BLaER1 treated with 17β-estradiol and CSF1 and Interleukin-3, amounts not matched to agents 10 nM and 100 nM (cell line): ENCODE measurements at regions not wholly inside any gene's neighbourhood (a gene's known extent, or its start where the extent isn't known, plus 50 kb on each side); places are given as distances from the start of the nearest gene placed in this dataset.

Experiments
- H3K27ac ChIP-seq, 11 experiments: shearing (Covaris generic); formaldehyde crosslinking; 2 replicates each; pipeline ENCODE4 v1.8.1; 2022
- H3K27me3 ChIP-seq, 11 experiments: shearing (Covaris generic); formaldehyde crosslinking; 2 replicates each; pipeline ENCODE4 v1.8.1; 2022
- H3K36me3 ChIP-seq, 11 experiments: shearing (Covaris generic); formaldehyde crosslinking; 2 replicates each; pipeline ENCODE4 v1.8.1; 2022
- H3K4me1 ChIP-seq, 10 experiments: shearing (Covaris generic); formaldehyde crosslinking; 2 replicates each; pipeline ENCODE4 v1.8.1; 2022
- H3K4me2 ChIP-seq, 11 experiments: shearing (Covaris generic); formaldehyde crosslinking; 2 replicates each; pipeline ENCODE4 v1.8.1; 2022
- H3K4me3 ChIP-seq, 10 experiments: shearing (Covaris generic); formaldehyde crosslinking; 2 replicates each; pipeline ENCODE4 v1.8.1; 2022
- H3K9ac ChIP-seq, 11 experiments: shearing (Covaris generic); formaldehyde crosslinking; 2 replicates each; pipeline ENCODE4 v1.8.1; 2022
- H3K9me3 ChIP-seq, 11 experiments: shearing (Covaris generic); formaldehyde crosslinking; replicated peaks in 1 of 11; 2 replicates each; pipeline ENCODE4 v1.8.1; 2022
- H4K20me1 ChIP-seq, 11 experiments: shearing (Covaris generic); formaldehyde crosslinking; 2 replicates each; pipeline ENCODE4 v1.8.1; 2022
- Cebpa-rat ChIP-seq, 11 experiments: shearing (Covaris generic); IDR thresholded peaks; 2 replicates each; pipeline ENCODE4 v1.8.1; 2022

DNA sequence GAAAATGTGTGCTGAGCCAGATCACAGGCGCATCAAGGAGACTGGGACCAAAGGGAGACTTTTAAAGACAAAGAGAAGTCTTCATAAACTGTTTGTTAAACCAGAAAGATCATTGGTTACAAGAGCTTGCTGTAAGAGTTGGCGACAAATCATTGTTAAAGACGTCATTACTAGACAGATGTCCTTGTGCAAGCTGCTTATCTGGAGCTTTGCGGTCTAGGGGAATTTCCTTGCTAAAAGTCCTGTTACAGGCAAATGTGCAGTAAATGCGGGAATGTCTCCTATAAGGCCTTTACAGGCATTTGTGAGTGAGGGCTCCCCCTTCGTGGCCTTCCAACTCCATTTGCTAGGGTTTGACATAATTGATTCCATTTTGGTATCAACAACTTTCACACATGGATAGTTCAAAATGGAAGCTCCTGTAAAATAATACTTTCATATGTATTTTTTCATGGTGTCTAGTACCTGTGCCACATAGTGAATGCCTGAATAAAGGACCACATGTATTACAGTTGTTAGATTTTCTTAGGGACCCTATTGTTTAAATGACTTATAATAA lies 362.4 kb downstream of the UTRN start:
- Histone ChIP-seq H4K20me1 (peaks cover 0 to 17% (median 0%) of the 10 kb centered on the region in 11 experiments; a peak in 3 of 22 replicates), H3K27me3 (no peaks in the 10 kb centered on the region), H3K27ac (no peak overlapping the region), H3K4me3 (no peak overlapping the region), H3K9me3 (peaks cover 0 to 6% (median 3%) of the 10 kb centered on the region in 11 experiments; a peak in 5 of 22 replicates), H3K4me2 (no peak overlapping the region), H3K9ac (no peak overlapping the region), H3K36me3 (peaks cover 0 to 42% (median 17%) of the 10 kb centered on the region in 11 experiments; a peak in 16 of 22 replicates), H3K4me1 (no peaks in the 10 kb centered on the region)
- no peak for TF ChIP-seq Cebpa-rat (IDR thresholded peaks at IDR 0.05)

DNA sequence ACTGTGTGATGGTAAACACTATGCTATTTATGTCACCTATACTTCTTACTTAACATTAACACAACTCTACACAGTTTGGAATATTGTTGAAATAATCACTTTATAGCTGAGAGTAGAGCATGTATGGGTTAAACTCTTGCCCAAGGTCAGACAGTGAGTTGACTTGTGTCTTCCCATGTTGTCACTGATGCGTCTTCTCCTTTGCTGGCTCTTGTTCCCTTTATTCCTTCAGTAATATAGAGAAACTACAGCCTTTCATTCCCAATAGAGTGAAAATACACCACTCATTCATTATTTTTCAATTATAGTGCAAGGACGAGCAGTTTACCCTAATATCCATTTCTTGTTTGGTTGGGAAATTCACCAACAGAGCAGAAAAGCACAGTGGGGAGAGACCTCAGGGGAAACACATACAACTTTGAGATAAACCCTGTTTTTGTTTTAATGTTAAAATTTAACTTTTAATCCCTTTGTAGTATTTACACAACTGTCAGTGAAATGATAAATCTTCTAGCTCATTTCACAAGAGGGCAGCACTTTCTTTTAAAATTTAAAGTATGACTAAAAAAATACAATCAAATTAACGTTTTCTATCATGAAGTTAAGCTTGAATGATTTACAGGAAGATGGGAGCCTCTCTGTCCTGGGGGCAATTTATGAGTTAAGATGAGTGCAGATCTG lies 363.0 kb downstream of the UTRN start:
- H3K9ac ChIP-seq: no peak overlapping the region
- no peak overlapping the region for H3K4me2 ChIP-seq
- H3K36me3 ChIP-seq: peaks cover 0 to 43% (median 17%) of the 10 kb centered on the region in 11 experiments; a peak in 16 of 22 replicates
- TF ChIP-seq Cebpa-rat (IDR thresholded peaks at IDR 0.05): no peak
- no peaks in the 10 kb centered on the region for H3K4me1 ChIP-seq
- no peak overlapping the region for H3K4me3 ChIP-seq
- no peak overlapping the region for H3K27ac ChIP-seq
- no peaks in the 10 kb centered on the region for H3K27me3 ChIP-seq
- peaks cover 0 to 17% (median 0%) of the 10 kb centered on the region in 11 experiments; a peak in 3 of 22 replicates for H4K20me1 ChIP-seq
- peaks cover 0 to 6% (median 3%) of the 10 kb centered on the region in 11 experiments; a peak in 5 of 22 replicates for H3K9me3 ChIP-seq

DNA sequence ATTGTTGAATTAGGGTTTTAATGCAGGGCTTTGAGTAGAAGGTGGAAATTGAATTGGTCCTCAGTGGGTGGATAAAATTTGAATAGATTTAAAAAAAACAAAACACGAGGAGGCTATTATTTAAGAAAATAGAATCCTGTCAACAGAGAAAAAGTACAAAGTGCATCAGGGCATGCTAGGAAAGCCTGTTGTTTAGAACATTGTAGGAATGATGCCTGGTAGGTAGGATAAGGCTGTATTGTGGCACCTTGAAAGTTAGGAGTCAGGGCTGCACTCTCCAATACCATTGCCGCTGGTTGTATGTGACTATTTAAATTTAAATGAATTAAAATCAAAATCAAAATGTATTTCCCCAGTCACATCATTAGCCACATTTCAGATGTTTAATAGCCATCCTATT lies 363.9 kb downstream of the UTRN start:
- Histone ChIP-seq H3K9ac (no peak overlapping the region), H3K36me3 (peaks cover 0 to 43% (median 17%) of the 10 kb centered on the region in 11 experiments; a peak in 16 of 22 replicates), H4K20me1 (peaks cover 0 to 14% (median 0%) of the 10 kb centered on the region in 11 experiments; a peak in 5 of 22 replicates), H3K4me3 (no peak overlapping the region), H3K27ac (no peak overlapping the region), H3K4me1 (peaks cover 0 to 7% (median 4%) of the 10 kb centered on the region in 10 experiments; a peak in 7 of 20 replicates), H3K4me2 (no peak overlapping the region), H3K27me3 (no peaks in the 10 kb centered on the region), H3K9me3 (peaks cover 0 to 6% (median 3%) of the 10 kb centered on the region in 11 experiments; a peak in 5 of 22 replicates)
- TF ChIP-seq Cebpa-rat (IDR thresholded peaks at IDR 0.05): no peak

DNA sequence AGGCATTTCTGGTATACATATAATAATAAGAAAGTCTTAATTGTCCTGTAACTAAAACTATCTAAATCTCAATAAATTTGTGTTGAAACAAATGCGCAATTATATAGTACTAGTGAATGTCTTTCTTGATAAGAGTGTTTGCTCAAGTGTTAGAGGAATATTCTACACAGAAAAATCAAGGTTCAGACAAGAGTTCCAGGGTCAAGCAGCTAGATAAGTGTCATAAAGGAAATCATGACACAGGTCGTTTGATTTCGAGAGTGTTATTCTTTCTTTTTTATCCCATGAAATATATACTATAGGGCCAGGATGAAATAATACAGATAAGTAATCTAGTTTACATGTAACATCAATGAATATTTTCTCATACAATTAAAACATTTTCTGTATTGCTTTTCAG lies 366.1 kb downstream of the UTRN start:
- TF ChIP-seq Cebpa-rat (IDR thresholded peaks at IDR 0.05): no peak
- H3K9me3 ChIP-seq: peaks cover 0 to 6% (median 3%) of the 10 kb centered on the region in 11 experiments; a peak in 6 of 22 replicates
- peaks cover 0 to 43% (median 17%) of the 10 kb centered on the region in 11 experiments; a peak in 17 of 22 replicates for H3K36me3 ChIP-seq
- H3K9ac ChIP-seq: no peak overlapping the region
- H4K20me1 ChIP-seq: peaks cover 0 to 8% (median 0%) of the 10 kb centered on the region in 11 experiments; a peak in 4 of 22 replicates
- H3K27me3 ChIP-seq: no peaks in the 10 kb centered on the region
- H3K27ac ChIP-seq: no peak overlapping the region
- H3K4me2 ChIP-seq: no peak overlapping the region
- H3K4me3 ChIP-seq: no peak overlapping the region
- H3K4me1 ChIP-seq: peaks cover 0 to 17% (median 5%) of the 10 kb centered on the region in 10 experiments; a peak in 7 of 20 replicates

DNA sequence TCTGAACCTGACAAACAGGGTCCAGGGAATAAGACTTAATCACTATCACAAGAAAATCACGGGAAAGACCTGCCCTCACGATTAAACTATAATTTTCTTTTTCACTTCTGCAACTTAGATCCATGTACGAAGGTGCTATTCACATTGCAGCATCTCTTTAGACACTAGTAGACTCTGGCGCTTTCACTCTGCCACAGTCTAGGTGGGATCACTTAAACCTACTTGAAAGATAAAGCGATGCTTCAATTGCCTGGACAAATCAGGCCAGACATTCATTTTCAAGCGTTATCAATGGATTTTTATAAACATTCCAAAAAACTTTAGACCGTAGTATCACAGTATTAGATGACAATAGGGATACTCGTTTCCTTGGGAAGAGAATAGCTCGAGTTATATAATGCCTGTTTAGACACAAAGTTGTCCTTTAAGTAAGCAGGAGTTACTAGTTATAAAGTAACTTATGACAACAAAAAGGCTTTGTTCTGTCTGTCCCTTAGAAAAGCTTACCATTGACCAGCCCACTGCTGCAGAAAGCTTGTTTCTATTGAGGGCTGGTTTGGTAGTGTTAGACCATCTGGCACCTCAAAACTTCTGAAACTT lies 367.3 kb downstream of the UTRN start:
- no peaks in the 10 kb centered on the region for H3K27me3 ChIP-seq
- H3K36me3 ChIP-seq: peaks cover 0 to 33% (median 15%) of the 10 kb centered on the region in 11 experiments; a peak in 17 of 22 replicates
- no peak overlapping the region for H3K27ac ChIP-seq
- H3K9ac ChIP-seq: no peak overlapping the region
- no peak overlapping the region for H3K4me2 ChIP-seq
- H4K20me1 ChIP-seq: peaks cover 0 to 6% (median 0%) of the 10 kb centered on the region in 11 experiments; a peak in 4 of 22 replicates
- H3K4me1 ChIP-seq: peaks cover 0 to 17% (median 8%) of the 10 kb centered on the region in 10 experiments; a peak in 13 of 20 replicates
- no peak for TF ChIP-seq Cebpa-rat (IDR thresholded peaks at IDR 0.05)
- H3K9me3 ChIP-seq: peaks cover 0 to 6% (median 3%) of the 10 kb centered on the region in 11 experiments; a peak in 6 of 22 replicates
- no peak overlapping the region for H3K4me3 ChIP-seq

DNA sequence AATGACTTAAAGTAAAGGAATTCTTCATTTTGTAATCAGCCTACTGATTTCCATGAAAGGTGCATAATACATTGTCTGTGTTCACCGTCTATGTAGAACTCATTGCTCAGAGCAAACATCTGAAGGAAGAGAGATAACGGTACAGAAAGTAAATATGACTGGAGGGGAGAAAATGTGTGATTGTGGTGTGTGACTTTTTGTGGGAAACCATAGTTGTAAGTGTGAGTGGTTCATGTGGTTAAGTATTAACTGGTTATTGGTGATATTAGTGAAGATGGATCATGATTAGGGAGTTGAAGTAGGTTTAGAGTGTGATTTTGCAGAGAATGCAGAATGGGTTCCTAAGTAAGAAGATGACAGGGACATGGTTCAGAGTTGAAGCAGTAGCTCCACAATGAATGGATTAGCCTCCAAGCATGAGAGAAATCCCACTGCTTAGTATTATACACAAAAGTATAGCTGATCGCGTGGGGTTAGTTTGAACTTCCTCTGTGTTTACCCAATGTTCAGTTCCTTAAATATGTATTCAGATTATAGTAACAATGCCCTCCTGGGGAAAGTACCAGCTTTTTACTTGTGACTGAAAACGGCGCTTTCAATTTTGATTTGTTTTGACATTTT lies 368.9 kb downstream of the UTRN start:
- Histone ChIP-seq H3K4me3 (no peak overlapping the region), H3K9ac (no peak overlapping the region), H3K27ac (no peak overlapping the region), H3K9me3 (peaks cover 0 to 6% (median 3%) of the 10 kb centered on the region in 11 experiments; a peak in 6 of 22 replicates), H4K20me1 (peaks cover 0 to 8% (median under 1%) of the 10 kb centered on the region in 11 experiments; a peak in 6 of 22 replicates), H3K27me3 (no peaks in the 10 kb centered on the region), H3K36me3 (peaks cover 0 to 26% (median 12%) of the 10 kb centered on the region in 11 experiments; a peak in 15 of 22 replicates), H3K4me2 (peak overlapping the region in 4 of 11 experiments; percentile 19 to 68 (median 46); a peak in 6 of 22 replicates), H3K4me1 (peaks cover 3 to 32% (median 18%) of the 10 kb centered on the region in 10 experiments)
- TF ChIP-seq Cebpa-rat (IDR thresholded peaks at IDR 0.05): no peak

DNA sequence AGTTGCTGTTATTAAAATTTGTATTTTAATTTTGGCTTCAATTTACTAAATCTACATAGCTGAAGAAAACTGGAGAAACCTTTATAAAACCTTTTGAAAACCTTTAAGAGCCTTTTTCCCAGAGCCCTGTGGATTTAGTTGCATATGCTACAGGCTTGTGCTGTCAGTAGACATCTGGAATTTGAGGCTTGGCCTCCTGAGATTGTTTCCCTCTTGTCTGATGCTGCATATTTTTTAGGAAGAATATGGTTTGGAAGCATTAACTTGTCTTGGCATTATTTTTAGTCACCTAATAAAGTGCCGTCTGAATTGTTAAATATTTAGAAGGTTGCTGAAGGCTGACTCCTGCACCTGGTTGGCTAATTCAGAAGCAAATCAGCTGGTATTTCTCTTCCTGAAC lies 369.4 kb downstream of the UTRN start:
- TF ChIP-seq Cebpa-rat (IDR thresholded peaks at IDR 0.05): no peak
- Histone ChIP-seq H3K4me2 (peak overlapping the region in 3 of 11 experiments; percentile 31 to 68 (median 61); a peak in 5 of 22 replicates), H4K20me1 (peaks cover 0 to 13% (median 5%) of the 10 kb centered on the region in 11 experiments; a peak in 9 of 22 replicates), H3K9ac (no peak overlapping the region), H3K36me3 (peaks cover 0 to 21% (median 10%) of the 10 kb centered on the region in 11 experiments; a peak in 13 of 22 replicates), H3K27me3 (no peaks in the 10 kb centered on the region), H3K9me3 (peaks cover 0 to 6% (median 0%) of the 10 kb centered on the region in 11 experiments; a peak in 4 of 22 replicates), H3K4me3 (no peak overlapping the region), H3K4me1 (peaks cover 8 to 37% (median 24%) of the 10 kb centered on the region in 10 experiments), H3K27ac (peak overlapping the region in 1 of 11 experiments; percentile 43; a peak in 2 of 22 replicates)

DNA sequence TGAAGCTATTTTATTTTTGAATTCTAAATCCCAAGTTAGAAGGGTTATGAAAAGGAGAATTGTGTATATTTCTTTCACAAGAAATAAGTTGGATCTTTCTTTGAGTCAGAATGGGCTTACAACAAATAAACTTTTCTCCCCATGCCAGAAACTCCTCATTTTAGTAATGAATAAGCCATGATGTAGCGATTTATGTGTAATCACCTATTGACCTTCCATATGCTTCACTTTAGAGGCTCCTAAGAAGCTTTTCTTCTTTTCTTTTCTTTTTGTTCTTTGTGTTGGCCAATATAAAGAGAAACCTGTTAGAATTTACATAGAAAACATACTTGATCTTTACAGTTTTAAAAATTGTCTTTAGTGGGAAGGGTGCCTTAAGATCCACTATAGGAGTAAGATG lies 370.2 kb downstream of the UTRN start:
- Histone ChIP-seq H3K27ac (no peak overlapping the region), H3K4me2 (peak overlapping the region in 2 of 11 experiments; percentile 42 to 68; a peak in 1 of 22 replicates), H4K20me1 (peaks cover 0 to 20% (median 9%) of the 10 kb centered on the region in 11 experiments; a peak in 9 of 22 replicates), H3K36me3 (peaks cover 0 to 21% (median 7%) of the 10 kb centered on the region in 11 experiments; a peak in 9 of 22 replicates), H3K4me1 (peaks cover 14 to 45% (median 27%) of the 10 kb centered on the region in 10 experiments), H3K9ac (no peak overlapping the region), H3K4me3 (no peak overlapping the region), H3K27me3 (no peaks in the 10 kb centered on the region), H3K9me3 (no peaks in the 10 kb centered on the region; a peak in 1 of 22 replicates)
- TF ChIP-seq Cebpa-rat (IDR thresholded peaks at IDR 0.05): no peak
